ENCODE measurements at regions not wholly inside any gene's neighbourhood (a gene's known extent, or its start where the extent isn't known, plus 50 kb on each side); places are given as distances from the start of the nearest gene placed in this dataset.

- no peaks in the 10 kb centered on the region for H3K4me1 ChIP-seq
- no peaks in the 10 kb centered on the region for H3K36me3 ChIP-seq (ENCODE audit: insufficient read depth in 1 of 2, low read depth in 1 of 2)
- H3K9me3 ChIP-seq, result no peaks in the 10 kb centered on the region
- no peak overlapping the region for H3K4me3 ChIP-seq
- no peaks in the 10 kb centered on the region for H3K27me3 ChIP-seq (ENCODE audit: insufficient read depth in 3 of 3, low read length in 2 of 3)
- WGBS, 3 donors, result 82 to 89% (median 87%) methylated on average over 1 of the region's 1 CpG
- DNase-seq (no peak), ATAC-seq (no peak)
- intact Hi-C loops (cut with DNase I), result no loop called here
- H3K27ac ChIP-seq, result no peak overlapping the region
- TF ChIP-seq CTCF (IDR thresholded peaks at IDR 0.05), result no peak
Measured at GRCh38 chr13:83987394-83987793, 105.1 kb upstream of the SLITRK1 start.

GRCh38 chr13:83984793-83985192 is 102.5 kb upstream of the SLITRK1 start:
- Histone ChIP-seq H3K36me3 (ENCODE audit: insufficient read depth in 1 of 2, low read depth in 1 of 2) (no peaks in the 10 kb centered on the region), H3K27ac (no peak overlapping the region), H3K4me3 (no peak overlapping the region), H3K27me3 (ENCODE audit: insufficient read depth in 3 of 3, low read length in 2 of 3) (no peaks in the 10 kb centered on the region), H3K9me3 (no peaks in the 10 kb centered on the region), H3K4me1 (no peaks in the 10 kb centered on the region)
- intact Hi-C loops (cut with DNase I), result no loop called here
- ATAC-seq (no peak), DNase-seq (no peak)
- no peak for TF ChIP-seq CTCF (IDR thresholded peaks at IDR 0.05)
- 51 to 59% (median 51%) methylated on average over 1 of the region's 1 CpG for WGBS, 3 donors

DNA sequence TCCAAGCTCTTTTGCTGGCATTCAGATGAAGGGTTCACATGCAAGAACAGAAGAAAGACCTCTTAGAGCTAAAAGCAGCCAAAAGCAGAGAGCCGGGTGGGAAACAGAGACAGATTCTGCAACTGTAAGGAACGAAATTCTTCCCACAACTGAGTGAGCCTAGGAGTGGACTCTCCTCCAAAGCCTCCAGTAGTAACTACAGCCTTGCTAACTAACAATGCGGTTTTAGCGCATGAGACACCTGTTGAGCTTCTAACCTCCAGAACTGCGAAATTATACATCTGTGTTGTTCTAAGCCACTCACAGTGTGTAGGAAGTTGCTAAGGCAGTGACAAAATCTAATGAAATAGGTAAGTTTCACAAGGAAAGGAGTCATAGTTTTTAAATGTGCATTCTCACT is 98.1 kb upstream of the SLITRK1 start:
- intact Hi-C loops (cut with DNase I), result no loop called here
- DNase-seq (no peak), ATAC-seq (no peak)
- Histone ChIP-seq H3K27me3 (ENCODE audit: insufficient read depth in 3 of 3, low read length in 2 of 3) (no peaks in the 10 kb centered on the region), H3K4me3 (no peak overlapping the region), H3K27ac (no peak overlapping the region), H3K36me3 (ENCODE audit: insufficient read depth in 1 of 2, low read depth in 1 of 2) (no peaks in the 10 kb centered on the region), H3K9me3 (no peaks in the 10 kb centered on the region), H3K4me1 (no peaks in the 10 kb centered on the region)
- WGBS, 3 donors, result 48 to 58% (median 51%) methylated on average over 5 of the region's 5 CpGs
- no peak for TF ChIP-seq CTCF (IDR thresholded peaks at IDR 0.05)

DNA sequence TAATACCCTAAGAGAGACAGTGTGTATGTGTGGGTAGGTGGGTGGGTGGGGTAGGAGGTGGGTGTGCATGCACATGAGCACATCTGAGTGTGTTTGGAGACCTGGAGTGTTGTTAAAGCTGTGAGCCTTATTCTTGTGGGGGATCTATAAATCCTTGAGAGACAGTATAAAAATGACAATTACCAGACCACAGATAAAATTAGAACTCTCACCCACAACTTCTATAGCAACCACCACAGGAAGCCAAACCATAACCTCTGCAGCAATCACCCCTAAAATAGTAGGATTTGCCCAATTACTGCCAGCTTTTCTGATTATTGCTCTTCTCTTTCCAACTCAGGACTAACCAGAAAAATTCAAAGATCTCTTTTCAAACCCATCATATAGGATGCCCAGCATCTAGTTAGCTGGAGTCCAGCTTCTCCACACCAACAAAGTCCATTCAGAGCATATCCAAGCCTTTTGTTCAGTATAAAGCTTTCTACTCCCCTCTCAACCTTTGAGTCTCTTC is 93.4 kb upstream of the SLITRK1 start:
- H3K4me3 ChIP-seq, result no peak overlapping the region
- DNase-seq, result no peak
- no peaks in the 10 kb centered on the region for H3K4me1 ChIP-seq
- H3K9me3 ChIP-seq, result no peaks in the 10 kb centered on the region
- no peaks in the 10 kb centered on the region for H3K36me3 ChIP-seq (ENCODE audit: insufficient read depth in 1 of 2, low read depth in 1 of 2)
- TF ChIP-seq CTCF (IDR thresholded peaks at IDR 0.05), result no peak
- intact Hi-C loops (cut with DNase I), result no loop called here
- H3K27ac ChIP-seq, result no peak overlapping the region
- ATAC-seq, result no peak
- no peaks in the 10 kb centered on the region for H3K27me3 ChIP-seq (ENCODE audit: insufficient read depth in 3 of 3, low read length in 2 of 3)

DNA sequence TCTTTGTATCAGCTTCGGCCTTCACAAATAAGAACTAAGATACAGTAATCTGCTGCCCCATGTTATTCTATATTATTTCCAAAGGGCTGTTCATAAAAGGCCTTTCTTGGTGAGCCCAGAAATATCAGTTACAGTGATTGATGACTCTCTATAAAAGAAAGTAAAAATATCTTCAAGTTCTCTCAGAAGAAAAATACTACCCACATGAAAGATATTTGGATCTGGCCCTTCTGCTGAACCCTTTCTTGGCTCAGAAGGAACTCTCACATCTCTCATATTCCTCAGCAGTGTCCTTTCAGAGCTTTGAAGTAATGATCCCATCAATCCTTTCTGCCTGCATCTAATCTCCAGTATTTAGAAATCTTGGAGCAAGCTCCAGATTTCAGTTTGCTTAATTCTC is 76.3 kb upstream of the SLITRK1 start:
- no peak for TF ChIP-seq CTCF (IDR thresholded peaks at IDR 0.05)
- H3K36me3 ChIP-seq (ENCODE audit: insufficient read depth in 1 of 2, low read depth in 1 of 2), result no peaks in the 10 kb centered on the region
- 49 to 57% (median 51%) methylated on average over 1 of the region's 1 CpG for WGBS, 3 donors
- H3K4me3 ChIP-seq, result no peak overlapping the region
- intact Hi-C loops (cut with DNase I), result no loop called here
- H3K27me3 ChIP-seq (ENCODE audit: insufficient read depth in 3 of 3, low read length in 2 of 3), result no peaks in the 10 kb centered on the region
- no peak overlapping the region for H3K27ac ChIP-seq
- no peaks in the 10 kb centered on the region for H3K4me1 ChIP-seq
- H3K9me3 ChIP-seq, result no peaks in the 10 kb centered on the region
- DNase-seq, result no peak
- ATAC-seq, result no peak
